ENCODE measurements at regions not wholly inside any gene's neighbourhood (a gene's known extent, or its start where the extent isn't known, plus 50 kb on each side); places are given as distances from the start of the nearest gene placed in this dataset.

GRCh38 chr20:39871013-39871412 lies 818.0 kb downstream of the MAFB start:
- Histone ChIP-seq H3K27me3 (ENCODE audit: control insufficient read depth, insufficient read depth, low read length) (no peaks in the 10 kb centered on the region), H3K36me3 (ENCODE audit: control insufficient read depth in 2 of 3, insufficient read depth in 3 of 3, low read length in 3 of 3) (no peaks in the 10 kb centered on the region), H3K27ac (ENCODE audit: low read depth in 2 of 2, low read length in 2 of 2) (no peak overlapping the region), H3K4me1 (ENCODE audit: control insufficient read depth in 2 of 3, insufficient read depth in 2 of 3, low read depth in 1 of 3, low read length in 3 of 3) (peaks cover 0 to 2% (median 0%) of the 10 kb centered on the region in 3 donors), H3K4me3 (ENCODE audit: low read length in 3 of 3) (no peak overlapping the region), H3K9ac (ENCODE audit: low read length in 3 of 3) (no peak overlapping the region), H3K9me3 (ENCODE audit: control insufficient read depth in 2 of 3, insufficient read depth in 1 of 3, low read length in 3 of 3) (peaks cover 0 to 1% (median 0%) of the 10 kb centered on the region in 3 donors)
- FAIRE-seq (no peak), DNase-seq (no peak)
- TF ChIP-seq CTCF (IDR thresholded peaks at IDR 0.05; ENCODE audit: borderline replicate concordance, extremely low read depth, insufficient read depth): no peak
- intact Hi-C loops (cut with DNase I): no loop called here

GRCh38 chr20:39865446-39865845 lies 823.6 kb downstream of the MAFB start:
- no peak for DNase-seq
- peaks cover 0 to 1% (median 0%) of the 10 kb centered on the region in 3 donors for H3K9me3 ChIP-seq (ENCODE audit: control insufficient read depth in 2 of 3, insufficient read depth in 1 of 3, low read length in 3 of 3)
- no peak overlapping the region for H3K27ac ChIP-seq (ENCODE audit: low read depth in 2 of 2, low read length in 2 of 2)
- no peak for TF ChIP-seq CTCF (IDR thresholded peaks at IDR 0.05; ENCODE audit: borderline replicate concordance, extremely low read depth, insufficient read depth)
- no peak overlapping the region for H3K9ac ChIP-seq (ENCODE audit: low read length in 3 of 3)
- no peaks in the 10 kb centered on the region for H3K36me3 ChIP-seq (ENCODE audit: control insufficient read depth in 2 of 3, insufficient read depth in 3 of 3, low read length in 3 of 3)
- peaks cover 0 to 2% (median 0%) of the 10 kb centered on the region in 3 donors for H3K4me1 ChIP-seq (ENCODE audit: control insufficient read depth in 2 of 3, insufficient read depth in 2 of 3, low read depth in 1 of 3, low read length in 3 of 3)
- H3K4me3 ChIP-seq (ENCODE audit: low read length in 3 of 3): no peak overlapping the region
- no peak for FAIRE-seq
- intact Hi-C loops (cut with DNase I): no loop called here
- H3K27me3 ChIP-seq (ENCODE audit: control insufficient read depth, insufficient read depth, low read length): no peaks in the 10 kb centered on the region

- no peak overlapping the region for H3K27ac ChIP-seq (ENCODE audit: low read depth in 2 of 2, low read length in 2 of 2)
- H3K4me3 ChIP-seq (ENCODE audit: low read length in 3 of 3): no peak overlapping the region
- H3K4me1 ChIP-seq (ENCODE audit: control insufficient read depth in 2 of 3, insufficient read depth in 2 of 3, low read depth in 1 of 3, low read length in 3 of 3): peaks cover 0 to 2% (median 0%) of the 10 kb centered on the region in 3 donors
- DNase-seq: peak in 3 of 5 donors; percentile 47 to 88 (median 61)
- H3K36me3 ChIP-seq (ENCODE audit: control insufficient read depth in 2 of 3, insufficient read depth in 3 of 3, low read length in 3 of 3): no peaks in the 10 kb centered on the region
- FAIRE-seq: no peak
- no peaks in the 10 kb centered on the region for H3K27me3 ChIP-seq (ENCODE audit: control insufficient read depth, insufficient read depth, low read length)
- no peak for TF ChIP-seq CTCF (IDR thresholded peaks at IDR 0.05; ENCODE audit: borderline replicate concordance, extremely low read depth, insufficient read depth)
- no peaks in the 10 kb centered on the region for H3K9me3 ChIP-seq (ENCODE audit: control insufficient read depth in 2 of 3, insufficient read depth in 1 of 3, low read length in 3 of 3)
- no peak overlapping the region for H3K9ac ChIP-seq (ENCODE audit: low read length in 3 of 3)
- intact Hi-C loops (cut with DNase I): no loop called here
These were observed 826.6 kb downstream of the MAFB start for GRCh38 chr20:39862470-39862891.

- DNase-seq: no peak
- H3K27ac ChIP-seq (ENCODE audit: low read depth in 2 of 2, low read length in 2 of 2): no peak overlapping the region
- no peak overlapping the region for H3K4me3 ChIP-seq (ENCODE audit: low read length in 3 of 3)
- H3K36me3 ChIP-seq (ENCODE audit: control insufficient read depth in 2 of 3, insufficient read depth in 3 of 3, low read length in 3 of 3): no peaks in the 10 kb centered on the region
- no peak for TF ChIP-seq CTCF (IDR thresholded peaks at IDR 0.05; ENCODE audit: borderline replicate concordance, extremely low read depth, insufficient read depth)
- H3K9ac ChIP-seq (ENCODE audit: low read length in 3 of 3): no peak overlapping the region
- intact Hi-C loops (cut with DNase I): no loop called here
- no peaks in the 10 kb centered on the region for H3K27me3 ChIP-seq (ENCODE audit: control insufficient read depth, insufficient read depth, low read length)
- peaks cover 0 to 2% (median 0%) of the 10 kb centered on the region in 3 donors for H3K4me1 ChIP-seq (ENCODE audit: control insufficient read depth in 2 of 3, insufficient read depth in 2 of 3, low read depth in 1 of 3, low read length in 3 of 3)
- no peaks in the 10 kb centered on the region for H3K9me3 ChIP-seq (ENCODE audit: control insufficient read depth in 2 of 3, insufficient read depth in 1 of 3, low read length in 3 of 3)
- FAIRE-seq: no peak
These were observed 827.7 kb downstream of the MAFB start for GRCh38 chr20:39861381-39861780.

Measured in kidney (tissue), 13 donors.